ENCODE measurements at regions not wholly inside any gene's neighbourhood (a gene's known extent, or its start where the extent isn't known, plus 50 kb on each side); places are given as distances from the start of the nearest gene placed in this dataset.

GRCh38 chr5:67538855-67539506 is 342.4 kb upstream of the CD180 start:
- TF ChIP-seq POLR2AphosphoS5 (IDR thresholded peaks at IDR 0.05; ENCODE audit: low read depth, low read length) = no peak
- TF ChIP-seq POLR2A (IDR thresholded peaks at IDR 0.05; ENCODE audit: low read depth, low read length) = no peak
- no peak for TF ChIP-seq TAF1 (IDR thresholded peaks at IDR 0.05; ENCODE audit: borderline replicate concordance, low read depth, low read length)
